Stimulated activated effector memory CD8-positive, alpha-beta T cell treated with anti-CD3 and anti-CD28 coated beads, Interleukin-12 subunit alpha, Interleukin-12 subunit beta, amount 100 ng/mL, for 72 hours (primary cell): ENCODE measurements at regions not wholly inside any gene's neighbourhood (a gene's known extent, or its start where the extent isn't known, plus 50 kb on each side); places are given as distances from the start of the nearest gene placed in this dataset.
A peak's percentile ranks its signal among the peaks of the same experiment; 100 is the strongest.
"Not testable (repeated sequence)": the region's sequence is repeated elsewhere in the genome, so short reads cannot be mapped to it uniquely, and the experiment has no call there.

Experiments used
- ATAC-seq: fragments of 150-1000 bp; cut with Tn5 transposase; 2 replicates; pipeline ENCODE4 v1.10.0; 2021
- DNase-seq, 2 donors: peaks; one replicate each; pipeline ENCODE4 v3.0.0; 2021 to 2022; ENCODE audit warnings: low spot score in 2 of 2
- H3K27ac Mint-ChIP-seq: one replicate; pipeline ENCODE4 v1.8.0; 2022; ENCODE audit warnings: mild to moderate bottlenecking, mixed read lengths
- H3K36me3 Mint-ChIP-seq: one replicate; pipeline ENCODE4 v1.8.0; 2022; ENCODE audit warnings: mild to moderate bottlenecking, mixed read lengths
- H3K4me1 Mint-ChIP-seq: one replicate; pipeline ENCODE4 v1.8.0; 2022; ENCODE audit warnings: mixed read lengths
- H3K4me3 Mint-ChIP-seq: one replicate; pipeline ENCODE4 v1.8.0; 2022; ENCODE audit warnings: mild to moderate bottlenecking, mixed read lengths
- H3K9me3 Mint-ChIP-seq: one replicate; pipeline ENCODE4 v1.8.0; 2022; ENCODE audit warnings: mixed read lengths

DNA sequence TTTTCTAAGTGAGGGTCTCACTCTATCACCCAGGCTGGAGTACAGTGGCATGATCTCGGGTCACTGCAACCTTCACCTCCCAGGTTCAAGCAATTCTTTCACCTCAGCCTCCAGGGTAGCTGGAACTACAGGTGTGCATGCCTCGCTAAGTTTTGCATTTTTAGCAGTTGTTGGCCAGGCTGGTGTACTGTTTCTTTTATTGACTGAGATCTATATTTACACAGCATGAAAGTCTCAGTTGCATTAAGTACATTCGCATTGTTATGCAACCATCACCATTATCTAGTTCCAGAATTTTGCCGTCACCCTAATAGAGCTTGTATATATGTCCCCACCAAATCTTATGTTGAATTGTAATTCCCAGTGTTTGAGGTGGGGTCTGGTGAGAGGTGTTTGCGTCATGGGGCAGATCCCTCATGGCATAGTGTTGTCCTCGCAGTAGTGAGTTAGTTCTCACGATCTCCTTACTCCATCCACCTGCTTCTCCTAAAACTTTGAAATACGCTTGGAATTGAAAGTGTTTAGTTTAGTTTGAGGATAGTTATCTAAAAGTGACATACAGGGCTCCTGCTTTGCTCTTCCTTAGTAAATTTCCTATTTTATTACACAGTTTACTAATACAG, 101.3 kb downstream of the SYT15B start:
- not testable (repeated sequence) for H3K27ac Mint-ChIP-seq, H3K36me3 Mint-ChIP-seq, H3K4me3 Mint-ChIP-seq, ATAC-seq, DNase-seq, H3K4me1 Mint-ChIP-seq, H3K9me3 Mint-ChIP-seq

DNA sequence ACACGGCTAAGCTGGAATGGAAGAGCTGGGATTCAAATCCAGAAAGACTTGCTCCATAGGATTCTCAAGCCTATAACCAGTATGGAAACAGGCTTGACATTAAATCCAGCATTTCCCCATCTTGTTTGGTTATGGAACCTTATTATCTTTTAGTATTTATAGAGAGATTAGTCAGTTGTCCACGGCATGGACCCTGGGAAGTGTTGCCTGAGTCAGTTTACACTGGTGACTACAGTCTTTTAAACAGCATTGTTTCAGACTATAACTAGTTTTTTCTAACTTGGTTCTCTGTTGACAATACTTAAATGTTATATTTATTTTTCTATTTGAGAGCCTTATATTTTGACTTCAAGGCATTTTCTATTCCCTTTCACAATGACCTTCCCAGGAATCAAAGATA, 106.7 kb downstream of the SYT15B start:
- not testable (repeated sequence) for H3K9me3 Mint-ChIP-seq, H3K36me3 Mint-ChIP-seq, H3K4me3 Mint-ChIP-seq, H3K27ac Mint-ChIP-seq, ATAC-seq, DNase-seq, H3K4me1 Mint-ChIP-seq

DNA sequence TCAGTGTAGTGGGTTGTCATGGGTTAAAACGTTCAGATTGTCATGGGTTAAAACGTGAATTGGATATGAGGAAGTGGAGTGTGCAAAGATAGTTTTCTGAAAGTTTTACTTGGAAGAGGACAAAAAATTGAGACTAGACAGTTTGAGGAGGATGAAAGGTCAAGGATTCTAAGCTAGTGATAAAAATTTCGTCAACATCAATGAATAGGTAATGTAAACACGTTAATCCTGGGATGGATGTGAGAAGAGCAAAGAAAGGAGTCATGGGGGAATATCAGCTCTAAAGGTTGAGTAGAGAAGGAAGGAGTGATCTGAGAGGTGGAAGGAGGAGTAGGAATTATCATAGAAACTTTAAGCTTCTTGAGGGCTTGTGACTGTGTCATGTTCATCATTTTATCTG, 109.2 kb downstream of the SYT15B start:
- not testable (repeated sequence) for H3K4me3 Mint-ChIP-seq, ATAC-seq, H3K36me3 Mint-ChIP-seq, H3K4me1 Mint-ChIP-seq, H3K9me3 Mint-ChIP-seq, DNase-seq, H3K27ac Mint-ChIP-seq

DNA sequence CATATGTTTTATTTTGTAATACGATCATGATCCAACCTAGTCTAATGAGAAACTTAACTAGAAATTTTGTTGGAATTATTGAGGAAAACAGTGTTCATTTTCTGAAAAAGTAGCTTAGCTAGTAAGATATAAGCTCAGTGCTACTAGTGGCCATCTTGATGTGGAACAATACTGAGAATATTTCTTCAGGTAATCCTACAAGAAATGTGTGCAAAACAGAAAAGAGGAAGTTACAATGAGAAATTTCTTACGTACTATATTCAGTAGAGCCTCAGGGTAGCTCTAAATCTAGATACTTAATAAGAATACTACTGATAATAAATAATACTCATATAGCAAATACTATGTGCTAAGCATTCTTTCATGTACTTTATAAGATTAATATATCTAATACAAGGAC, 114.8 kb downstream of the SYT15B start:
- not testable (repeated sequence) for H3K9me3 Mint-ChIP-seq, H3K4me3 Mint-ChIP-seq, H3K27ac Mint-ChIP-seq, ATAC-seq, DNase-seq, H3K4me1 Mint-ChIP-seq, H3K36me3 Mint-ChIP-seq

DNA sequence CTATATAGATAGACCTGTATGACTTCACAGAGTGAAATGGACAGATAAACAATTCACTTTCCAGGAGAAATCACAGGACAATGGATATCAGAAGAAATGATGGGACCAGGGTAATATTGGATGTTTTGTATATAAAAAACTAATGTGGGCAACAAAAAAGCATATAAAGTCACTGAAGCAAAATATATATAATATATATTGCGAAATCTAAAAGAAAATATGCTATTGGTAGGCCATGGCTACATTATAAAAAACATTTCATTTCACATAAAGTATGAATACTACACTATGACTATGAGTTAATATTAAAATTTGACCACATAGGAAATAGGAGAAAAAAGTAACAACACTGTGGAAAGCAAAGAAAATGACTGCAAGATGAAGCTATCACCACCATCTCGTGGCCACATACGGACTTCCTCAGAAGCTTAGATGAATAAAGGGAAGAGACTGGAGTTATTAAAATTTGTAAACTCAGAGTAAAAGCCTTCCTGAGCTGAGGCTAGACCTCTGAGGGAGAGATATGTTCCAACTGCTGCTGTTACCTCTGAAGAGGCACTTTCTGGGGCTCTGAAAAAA, 115.8 kb downstream of the SYT15B start:
- DNase-seq, H3K36me3 Mint-ChIP-seq, H3K27ac Mint-ChIP-seq, ATAC-seq, H3K4me3 Mint-ChIP-seq, H3K9me3 Mint-ChIP-seq, H3K4me1 Mint-ChIP-seq: not testable (repeated sequence)

DNA sequence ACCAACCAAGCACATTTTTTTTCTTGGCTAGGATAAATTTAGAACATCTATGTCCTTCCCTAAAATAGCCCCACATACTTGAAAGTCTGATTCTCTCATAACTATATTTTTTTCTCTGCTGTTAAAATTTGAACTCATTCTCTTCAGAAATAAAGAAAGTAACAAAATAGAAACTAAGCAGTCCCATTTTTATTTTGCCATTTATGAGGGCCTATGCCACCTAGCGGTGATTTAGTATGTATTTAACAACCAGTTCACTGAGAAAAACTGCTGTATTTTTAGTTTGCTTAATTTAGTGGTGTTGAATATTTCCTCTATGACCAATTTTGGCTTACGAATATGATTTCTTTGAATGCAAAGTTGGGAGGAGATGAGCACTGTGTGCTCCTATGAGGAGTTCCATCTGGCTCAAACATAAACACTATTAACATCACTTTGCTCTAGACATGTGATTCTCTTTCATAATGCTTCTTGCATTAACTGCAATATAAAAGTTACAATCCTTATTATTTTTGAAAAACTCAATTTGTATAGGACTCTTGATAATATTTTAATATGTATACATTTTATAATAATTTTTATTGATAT, 116.6 kb downstream of the SYT15B start:
- H3K9me3 Mint-ChIP-seq, H3K36me3 Mint-ChIP-seq, H3K4me1 Mint-ChIP-seq, H3K4me3 Mint-ChIP-seq, H3K27ac Mint-ChIP-seq, ATAC-seq, DNase-seq: not testable (repeated sequence)

DNA sequence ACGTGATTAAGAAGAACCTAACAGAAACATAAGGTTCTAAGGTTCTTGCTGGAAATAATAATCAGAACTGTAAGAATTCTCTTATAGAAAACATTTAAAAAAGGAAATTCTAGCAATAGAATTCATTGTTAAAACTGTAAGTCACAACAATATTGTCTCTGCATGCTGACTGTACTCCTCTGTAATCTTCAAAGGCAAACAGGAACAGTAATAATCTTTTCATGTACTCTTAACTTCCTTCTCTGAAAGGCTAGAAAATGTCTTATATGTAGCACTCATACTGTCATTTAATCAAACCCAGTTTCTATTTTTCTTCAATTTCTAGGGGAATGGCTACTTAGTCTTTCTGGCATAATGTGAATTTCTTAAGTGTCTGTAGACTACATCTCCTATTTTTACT, 103.5 kb upstream of the AGAP9 start:
- H3K4me1 Mint-ChIP-seq, H3K36me3 Mint-ChIP-seq, H3K4me3 Mint-ChIP-seq, H3K27ac Mint-ChIP-seq, H3K9me3 Mint-ChIP-seq, ATAC-seq, DNase-seq: not testable (repeated sequence)

DNA sequence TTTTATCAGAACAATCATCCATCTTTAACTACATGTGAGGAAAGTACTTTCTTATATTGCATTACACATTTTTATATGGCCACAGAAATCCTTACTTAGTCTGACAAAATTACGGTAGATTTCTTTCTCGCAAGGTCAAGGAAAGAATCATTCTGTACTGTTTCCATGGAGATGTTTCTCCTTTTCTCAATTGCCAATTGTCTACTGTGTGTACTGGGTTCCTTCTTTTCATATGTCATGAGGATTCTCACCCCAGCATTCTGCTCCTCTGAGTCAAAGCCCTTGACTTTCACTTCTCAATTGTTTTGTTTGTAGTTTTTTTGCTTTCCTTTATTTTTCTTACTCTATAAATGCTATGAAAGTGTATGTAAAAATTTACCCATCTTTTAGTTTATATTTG, 99.3 kb upstream of the AGAP9 start:
- H3K9me3 Mint-ChIP-seq, H3K4me1 Mint-ChIP-seq, H3K27ac Mint-ChIP-seq, ATAC-seq, H3K4me3 Mint-ChIP-seq, H3K36me3 Mint-ChIP-seq, DNase-seq: not testable (repeated sequence)

DNA sequence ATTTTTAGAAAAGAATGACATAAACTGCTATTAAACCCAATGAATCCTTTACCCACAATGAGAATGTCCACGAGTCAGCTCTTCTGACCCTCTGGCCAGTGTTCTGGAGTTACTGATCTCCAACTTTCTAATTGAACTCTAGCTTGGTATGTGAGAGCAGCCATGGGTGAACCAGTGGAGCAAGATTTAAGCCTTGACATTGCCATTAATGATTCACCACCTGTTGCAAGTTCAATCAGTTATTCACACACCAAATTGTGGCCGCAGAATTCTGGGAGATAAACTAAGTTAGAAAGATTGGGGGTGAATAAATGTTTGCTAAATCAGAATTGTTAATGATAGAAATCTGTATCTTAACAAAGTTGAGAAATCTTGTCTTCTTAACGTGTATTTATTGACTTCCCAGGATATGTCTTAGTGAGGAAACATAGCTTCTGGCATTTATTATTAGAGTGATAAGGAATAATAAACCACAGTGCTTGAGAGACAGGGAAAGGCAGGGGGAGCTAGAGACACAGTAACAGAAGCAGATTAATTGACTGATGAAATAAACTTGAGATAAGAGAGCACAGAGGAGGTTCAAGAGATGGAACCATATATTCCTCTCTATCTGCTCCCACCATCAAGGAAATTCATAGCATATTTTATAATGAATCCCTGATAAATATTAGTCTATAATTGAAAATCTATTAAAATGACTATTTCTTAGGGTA, 96.0 kb upstream of the AGAP9 start:
- not testable (repeated sequence) for H3K9me3 Mint-ChIP-seq, H3K4me3 Mint-ChIP-seq, H3K4me1 Mint-ChIP-seq, ATAC-seq, H3K36me3 Mint-ChIP-seq, DNase-seq, H3K27ac Mint-ChIP-seq

DNA sequence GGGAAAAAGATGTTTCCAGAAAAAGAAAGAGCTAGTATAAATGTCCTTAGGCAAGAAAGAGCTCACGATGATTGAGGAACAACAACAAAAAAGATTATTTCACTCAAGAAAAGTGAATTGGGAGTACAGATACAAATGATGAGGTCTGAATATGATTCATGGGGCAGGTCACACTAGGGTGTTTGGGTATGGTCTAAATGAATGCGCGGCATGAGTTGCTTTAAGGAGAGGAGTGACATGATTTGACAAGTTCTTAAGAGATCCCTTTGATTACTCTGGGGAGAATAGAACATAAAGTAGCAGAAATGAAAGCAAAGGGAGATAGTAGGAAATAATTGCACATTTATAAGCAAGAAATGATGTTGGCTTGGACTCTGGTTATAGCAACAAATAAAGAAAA, 85.9 kb upstream of the AGAP9 start:
- H3K36me3 Mint-ChIP-seq, H3K4me1 Mint-ChIP-seq, DNase-seq, H3K9me3 Mint-ChIP-seq, H3K27ac Mint-ChIP-seq, H3K4me3 Mint-ChIP-seq: not testable (repeated sequence)
- ATAC-seq: peak; percentile 73

DNA sequence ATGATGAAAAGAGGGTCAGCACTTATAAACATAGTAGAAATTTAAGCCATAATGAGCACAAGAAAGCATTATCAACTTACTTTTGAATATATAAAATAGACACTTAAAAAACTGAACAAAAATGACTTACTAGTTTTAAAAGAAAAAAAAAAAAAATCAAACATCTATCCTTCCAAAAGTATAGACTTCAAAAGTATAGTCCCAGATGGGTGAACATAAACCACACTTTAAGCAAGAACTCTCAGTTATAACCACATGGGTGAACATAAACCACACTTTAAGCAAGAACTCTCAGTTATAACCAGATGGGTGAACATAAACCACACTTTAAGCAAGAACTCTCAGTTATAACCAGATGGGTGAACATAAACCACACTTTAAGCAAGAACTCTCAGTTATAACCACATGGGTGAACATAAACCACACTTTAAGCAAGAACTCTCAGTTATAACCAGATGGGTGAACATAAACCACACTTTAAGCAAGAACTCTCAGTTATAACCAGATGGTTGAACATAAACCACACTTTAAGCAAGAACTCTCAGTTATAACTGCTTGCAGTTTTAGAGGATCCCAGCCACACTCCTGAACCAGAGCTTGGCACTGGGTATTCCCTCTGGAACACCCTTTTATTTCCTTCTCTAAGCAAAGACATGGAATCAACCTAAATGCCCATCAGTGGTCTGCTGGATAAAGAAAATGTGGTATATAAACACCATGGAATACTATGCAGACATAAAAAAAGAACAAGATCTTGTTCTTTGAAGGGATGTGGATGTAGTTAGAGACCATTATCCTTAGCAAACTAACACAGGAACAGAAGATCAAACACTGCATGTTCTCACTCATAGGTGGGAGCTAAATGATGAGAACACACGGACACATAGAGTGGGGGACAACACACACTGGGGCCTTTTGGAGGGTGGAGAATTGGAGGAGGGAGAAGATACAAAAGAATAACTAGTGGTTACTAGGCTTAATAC, 82.6 kb upstream of the AGAP9 start:
- not testable (repeated sequence) for H3K9me3 Mint-ChIP-seq, DNase-seq, H3K36me3 Mint-ChIP-seq, H3K4me1 Mint-ChIP-seq, H3K4me3 Mint-ChIP-seq, H3K27ac Mint-ChIP-seq
- peak; percentile 67 for ATAC-seq

DNA sequence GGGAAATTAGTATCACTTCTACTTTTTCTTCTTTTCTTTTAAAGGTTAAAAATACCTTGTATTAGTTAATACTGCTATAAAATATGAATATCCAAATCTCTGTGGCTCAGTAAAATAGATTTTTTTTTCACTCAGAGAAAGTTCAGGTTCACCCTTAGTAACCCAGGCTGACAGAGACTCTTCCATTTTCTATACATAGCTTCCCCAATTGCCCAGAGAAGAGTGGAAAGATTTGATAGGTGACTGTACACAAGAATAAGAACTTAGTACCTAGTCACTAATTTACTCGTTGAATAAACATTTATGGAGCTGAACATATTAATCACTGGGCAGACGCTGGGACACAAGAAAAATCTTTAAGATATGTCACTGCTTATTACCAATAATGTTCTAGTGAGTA, 77.2 kb upstream of the AGAP9 start:
- not testable (repeated sequence) for ATAC-seq, H3K9me3 Mint-ChIP-seq, H3K36me3 Mint-ChIP-seq, DNase-seq, H3K4me3 Mint-ChIP-seq, H3K4me1 Mint-ChIP-seq, H3K27ac Mint-ChIP-seq

DNA sequence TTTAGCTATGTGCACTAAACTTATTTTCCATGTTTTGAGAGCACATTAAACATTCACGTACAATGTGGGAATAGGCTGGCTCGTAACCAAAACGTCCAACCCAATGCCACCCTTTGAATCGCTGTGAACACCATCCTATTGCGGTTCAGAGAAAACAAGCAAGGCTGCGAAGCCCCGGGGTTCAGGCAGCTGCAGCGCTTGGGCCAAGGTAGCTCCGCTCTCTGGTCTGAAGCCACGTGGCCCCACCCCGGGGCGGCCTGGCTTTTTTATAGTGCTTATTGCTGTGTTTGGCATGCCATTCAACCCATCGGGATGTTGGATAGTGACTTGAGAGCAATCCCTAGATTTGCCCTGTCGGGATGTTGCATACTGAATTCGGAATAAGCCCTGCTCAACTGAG, 76.7 kb upstream of the AGAP9 start:
- not testable (repeated sequence) for ATAC-seq, H3K27ac Mint-ChIP-seq, H3K4me3 Mint-ChIP-seq

DNA sequence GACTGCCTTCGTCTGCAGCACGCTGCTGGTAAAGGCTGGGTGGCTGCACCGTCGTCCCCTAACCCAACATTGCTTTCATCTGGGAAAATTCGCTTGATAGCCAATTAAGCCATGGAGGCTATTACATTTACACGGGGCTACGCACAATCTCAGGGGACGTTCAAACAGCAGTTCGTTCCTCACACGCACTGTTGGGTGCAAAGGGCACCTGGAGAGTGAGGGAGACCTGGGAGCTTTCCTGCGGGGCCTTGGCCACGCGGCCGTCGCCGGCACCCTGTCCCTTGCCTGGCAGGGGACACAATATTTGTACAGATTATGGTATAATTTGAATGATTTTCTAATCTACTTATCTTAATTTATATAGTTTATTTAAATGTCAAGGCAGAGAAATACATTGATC, 76.2 kb upstream of the AGAP9 start:
- not testable (repeated sequence) for H3K36me3 Mint-ChIP-seq

More for the DNA sequence above, 76.7 kb upstream of the AGAP9 start:
- H3K36me3 Mint-ChIP-seq, H3K9me3 Mint-ChIP-seq, H3K4me1 Mint-ChIP-seq: not testable (repeated sequence)
- DNase-seq: peak in 1 of 2 donors; percentile 33

DNA sequence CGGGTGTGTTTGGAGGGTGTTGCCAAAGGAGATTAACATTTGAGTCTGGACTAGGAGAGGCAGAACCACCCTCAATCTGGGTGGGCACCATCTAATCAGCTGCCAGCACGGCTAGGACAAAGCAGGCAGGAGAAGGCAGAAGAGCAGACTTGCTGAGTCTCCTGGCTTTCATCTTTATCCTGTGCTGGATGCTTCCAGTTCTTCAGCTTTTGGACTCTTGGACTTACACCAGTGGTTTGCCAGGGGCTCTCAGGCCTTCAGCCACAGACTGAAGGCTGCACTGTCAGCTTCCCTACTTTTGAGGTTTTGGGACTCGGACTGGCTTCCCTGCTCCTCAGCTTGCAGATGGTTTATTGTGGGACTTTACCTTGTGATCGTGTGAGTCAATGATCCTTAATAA, 70.4 kb upstream of the AGAP9 start:
- not testable (repeated sequence) for ATAC-seq, H3K4me1 Mint-ChIP-seq

More for the DNA sequence above, 76.2 kb upstream of the AGAP9 start:
- DNase-seq: peak in 1 of 2 donors; percentile 45
- not testable (repeated sequence) for H3K4me1 Mint-ChIP-seq, H3K27ac Mint-ChIP-seq, ATAC-seq, H3K9me3 Mint-ChIP-seq, H3K4me3 Mint-ChIP-seq

More for the DNA sequence above, 70.4 kb upstream of the AGAP9 start:
- not testable (repeated sequence) for H3K27ac Mint-ChIP-seq, H3K4me3 Mint-ChIP-seq, DNase-seq, H3K9me3 Mint-ChIP-seq, H3K36me3 Mint-ChIP-seq
